ENCODE measurements at regions not wholly inside any gene's neighbourhood (a gene's known extent, or its start where the extent isn't known, plus 50 kb on each side); places are given as distances from the start of the nearest gene placed in this dataset.

- no peak for TF ChIP-seq POLR2AphosphoS5 (IDR thresholded peaks at IDR 0.05; ENCODE audit: insufficient read depth in 1 of 2, low read depth in 1 of 2)
- TF ChIP-seq POLR2A (IDR thresholded peaks at IDR 0.05), result no peak
- no peak for TF ChIP-seq CTCF (IDR thresholded peaks at IDR 0.05)
- no peaks in the 10 kb centered on the region for H3K27me3 ChIP-seq
- no peak overlapping the region for H3K4me3 ChIP-seq
- no peaks in the 10 kb centered on the region for H3K36me3 ChIP-seq
- intact Hi-C loops (cut with DNase I), result no loop called here
- no peak overlapping the region for H3K27ac ChIP-seq
- H3K4me1 ChIP-seq, result no peaks in the 10 kb centered on the region
- no peak for DNase-seq (ENCODE audit: extremely low spot score in 2 of 2)
- no peaks in the 10 kb centered on the region for H3K9me3 ChIP-seq
Observed at GRCh38 chr18:60753753-60754152, 381.2 kb upstream of the MC4R start.

GRCh38 chr18:60754413-60755009, 381.9 kb upstream of the MC4R start:
- intact Hi-C loops (cut with DNase I), result no loop called here
- Histone ChIP-seq H3K9me3 (no peaks in the 10 kb centered on the region), H3K27ac (no peak overlapping the region), H3K27me3 (no peaks in the 10 kb centered on the region), H3K36me3 (no peaks in the 10 kb centered on the region), H3K4me1 (no peaks in the 10 kb centered on the region), H3K4me3 (no peak overlapping the region)
- TF ChIP-seq CTCF (IDR thresholded peaks at IDR 0.05), result no peak
- no peak for TF ChIP-seq POLR2AphosphoS5 (IDR thresholded peaks at IDR 0.05; ENCODE audit: insufficient read depth in 1 of 2, low read depth in 1 of 2)
- TF ChIP-seq POLR2A (IDR thresholded peaks at IDR 0.05), result no peak
- no peak for DNase-seq (ENCODE audit: extremely low spot score in 2 of 2)

GRCh38 chr18:60755134-60755533, 382.6 kb upstream of the MC4R start:
- Histone ChIP-seq H3K27me3 (no peaks in the 10 kb centered on the region), H3K36me3 (no peaks in the 10 kb centered on the region), H3K4me3 (no peak overlapping the region), H3K27ac (no peak overlapping the region), H3K9me3 (no peaks in the 10 kb centered on the region), H3K4me1 (no peaks in the 10 kb centered on the region)
- TF ChIP-seq CTCF (IDR thresholded peaks at IDR 0.05) (no peak), POLR2A (IDR thresholded peaks at IDR 0.05) (no peak), POLR2AphosphoS5 (IDR thresholded peaks at IDR 0.05; ENCODE audit: insufficient read depth in 1 of 2, low read depth in 1 of 2) (no peak)
- no peak for DNase-seq (ENCODE audit: extremely low spot score in 2 of 2)
- intact Hi-C loops (cut with DNase I), result no loop called here

DNA sequence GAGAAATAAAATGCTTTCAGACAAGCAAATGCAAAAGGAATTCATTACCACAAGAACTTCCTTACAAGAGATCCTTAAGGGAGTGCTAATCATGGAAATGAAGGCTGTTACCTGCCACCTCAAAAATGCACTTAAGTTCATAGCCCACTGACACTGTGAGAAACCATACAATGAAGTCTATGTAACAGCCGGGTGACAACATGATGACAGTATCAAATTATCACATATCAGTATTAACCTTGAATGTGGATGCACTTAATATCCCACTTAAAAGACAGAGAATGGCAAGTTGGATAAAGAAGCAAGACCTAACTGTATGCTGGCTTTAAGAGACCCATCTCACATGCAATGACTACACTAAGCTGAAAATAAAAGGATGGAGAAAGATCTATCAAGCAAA, 403.4 kb upstream of the MC4R start:
- DNase-seq (ENCODE audit: extremely low spot score in 2 of 2), result no peak
- Histone ChIP-seq H3K27ac (no peak overlapping the region), H3K27me3 (no peaks in the 10 kb centered on the region), H3K36me3 (no peaks in the 10 kb centered on the region), H3K9me3 (no peaks in the 10 kb centered on the region), H3K4me1 (no peaks in the 10 kb centered on the region), H3K4me3 (no peak overlapping the region)
- intact Hi-C loops (cut with DNase I), result no loop called here
- no peak for TF ChIP-seq CTCF (IDR thresholded peaks at IDR 0.05)
- no peak for TF ChIP-seq POLR2AphosphoS5 (IDR thresholded peaks at IDR 0.05; ENCODE audit: insufficient read depth in 1 of 2, low read depth in 1 of 2)

GRCh38 chr18:60784161-60784560, 411.6 kb upstream of the MC4R start:
- no peak overlapping the region for H3K27ac ChIP-seq
- no peak for DNase-seq (ENCODE audit: extremely low spot score in 2 of 2)
- intact Hi-C loops (cut with DNase I), result no loop called here
- no peak overlapping the region for H3K4me3 ChIP-seq
- no peaks in the 10 kb centered on the region for H3K27me3 ChIP-seq
- TF ChIP-seq POLR2A (IDR thresholded peaks at IDR 0.05), result no peak
- no peak for TF ChIP-seq CTCF (IDR thresholded peaks at IDR 0.05)
- TF ChIP-seq POLR2AphosphoS5 (IDR thresholded peaks at IDR 0.05; ENCODE audit: insufficient read depth in 1 of 2, low read depth in 1 of 2), result no peak
- no peaks in the 10 kb centered on the region for H3K36me3 ChIP-seq
- no peaks in the 10 kb centered on the region for H3K9me3 ChIP-seq
- H3K4me1 ChIP-seq, result no peaks in the 10 kb centered on the region
